ENCODE measurements at regions not wholly inside any gene's neighbourhood (a gene's known extent, or its start where the extent isn't known, plus 50 kb on each side); places are given as distances from the start of the nearest gene placed in this dataset.
"Not testable (repeated sequence)": the region's sequence is repeated elsewhere in the genome, so short reads cannot be mapped to it uniquely, and the experiment has no call there.

- DNase-seq (no peak), ATAC-seq (ENCODE audit: low FRiP score) (no peak)
- intact Hi-C loops (cut with DNase I) = no loop called here
- H3K36me3 ChIP-seq (ENCODE audit: control insufficient read depth in 1 of 2, insufficient read depth in 2 of 2, low read length in 1 of 2) = no peaks in the 10 kb centered on the region
- no peak overlapping the region for H3K4me3 ChIP-seq (ENCODE audit: low read length in 2 of 2)
- WGBS, 2 donors = 91 to 94% methylated on average over 1 of the region's 1 CpG
- H3K9me3 ChIP-seq (ENCODE audit: control insufficient read depth, low read length) = no peaks in the 10 kb centered on the region
- H3K4me1 ChIP-seq (ENCODE audit: control insufficient read depth in 1 of 2, insufficient read depth in 2 of 2, low read length in 2 of 2) = no peaks in the 10 kb centered on the region
- H3K27me3 ChIP-seq (ENCODE audit: control insufficient read depth in 1 of 2, insufficient read depth in 2 of 2, low read length in 1 of 2) = no peaks in the 10 kb centered on the region
- no peak overlapping the region for H3K27ac ChIP-seq (ENCODE audit: low read depth in 1 of 2, low read length in 2 of 2)
Measured at GRCh38 chr13:105846923-105847322, 688.5 kb downstream of the EFNB2 start.

DNA sequence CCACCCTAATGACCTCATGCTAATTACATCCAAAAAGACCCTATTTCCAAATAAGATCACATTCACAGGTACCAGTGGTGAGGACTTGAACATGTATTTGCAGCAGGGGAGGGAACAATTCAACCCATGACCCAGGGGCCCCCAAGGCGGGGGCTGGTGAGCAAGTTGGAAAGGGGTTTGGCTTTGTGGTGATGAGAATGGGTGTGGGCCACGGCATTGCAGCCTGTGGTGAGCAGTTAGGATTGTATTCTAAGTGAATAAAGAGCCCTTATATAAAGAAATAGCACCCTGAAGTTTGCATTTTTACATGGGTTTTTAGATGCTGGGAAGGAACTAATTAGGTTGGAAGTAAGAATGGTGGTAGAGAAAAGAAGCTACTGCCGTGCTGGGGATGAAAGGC, 694.2 kb downstream of the EFNB2 start:
- Histone ChIP-seq H3K9me3 (ENCODE audit: control insufficient read depth, low read length) (no peaks in the 10 kb centered on the region), H3K27me3 (ENCODE audit: control insufficient read depth in 1 of 2, insufficient read depth in 2 of 2, low read length in 1 of 2) (no peaks in the 10 kb centered on the region), H3K27ac (ENCODE audit: low read depth in 1 of 2, low read length in 2 of 2) (no peak overlapping the region), H3K36me3 (ENCODE audit: control insufficient read depth in 1 of 2, insufficient read depth in 2 of 2, low read length in 1 of 2) (no peaks in the 10 kb centered on the region), H3K4me1 (ENCODE audit: control insufficient read depth in 1 of 2, insufficient read depth in 2 of 2, low read length in 2 of 2) (no peaks in the 10 kb centered on the region), H3K4me3 (ENCODE audit: low read length in 2 of 2) (no peak overlapping the region)
- no peak for DNase-seq
- WGBS, 2 donors = 91 to 96% methylated on average over 3 of the region's 3 CpGs
- ATAC-seq (ENCODE audit: low FRiP score) = no peak
- intact Hi-C loops (cut with DNase I) = no loop called here

GRCh38 chr13:105838231-105838630, 697.2 kb downstream of the EFNB2 start:
- ATAC-seq (ENCODE audit: low FRiP score) = no peak
- 94 to 95% methylated on average over 8 of the region's 8 CpGs for WGBS, 2 donors
- intact Hi-C loops (cut with DNase I) = no loop called here

GRCh38 chr13:105837295-105837694, 698.2 kb downstream of the EFNB2 start:
- H3K36me3 ChIP-seq (ENCODE audit: control insufficient read depth in 1 of 2, insufficient read depth in 2 of 2, low read length in 1 of 2); DNase-seq; ATAC-seq (ENCODE audit: low FRiP score); H3K27ac ChIP-seq (ENCODE audit: low read depth in 1 of 2, low read length in 2 of 2); H3K9me3 ChIP-seq (ENCODE audit: control insufficient read depth, low read length); H3K27me3 ChIP-seq (ENCODE audit: control insufficient read depth in 1 of 2, insufficient read depth in 2 of 2, low read length in 1 of 2); intact Hi-C loops (cut with DNase I); H3K4me3 ChIP-seq (ENCODE audit: low read length in 2 of 2); H3K4me1 ChIP-seq (ENCODE audit: control insufficient read depth in 1 of 2, insufficient read depth in 2 of 2, low read length in 2 of 2): not testable (repeated sequence)
- 96 to 97% methylated on average over 9 of the region's 9 CpGs for WGBS, 2 donors

More at GRCh38 chr13:105838231-105838630, 697.2 kb downstream of the EFNB2 start:
- Histone ChIP-seq H3K9me3 (ENCODE audit: control insufficient read depth, low read length) (no peaks in the 10 kb centered on the region), H3K27me3 (ENCODE audit: control insufficient read depth in 1 of 2, insufficient read depth in 2 of 2, low read length in 1 of 2) (no peaks in the 10 kb centered on the region), H3K36me3 (ENCODE audit: control insufficient read depth in 1 of 2, insufficient read depth in 2 of 2, low read length in 1 of 2) (no peaks in the 10 kb centered on the region), H3K4me3 (ENCODE audit: low read length in 2 of 2) (no peak overlapping the region), H3K27ac (ENCODE audit: low read depth in 1 of 2, low read length in 2 of 2) (no peak overlapping the region), H3K4me1 (ENCODE audit: control insufficient read depth in 1 of 2, insufficient read depth in 2 of 2, low read length in 2 of 2) (no peaks in the 10 kb centered on the region)
- DNase-seq = no peak

DNA sequence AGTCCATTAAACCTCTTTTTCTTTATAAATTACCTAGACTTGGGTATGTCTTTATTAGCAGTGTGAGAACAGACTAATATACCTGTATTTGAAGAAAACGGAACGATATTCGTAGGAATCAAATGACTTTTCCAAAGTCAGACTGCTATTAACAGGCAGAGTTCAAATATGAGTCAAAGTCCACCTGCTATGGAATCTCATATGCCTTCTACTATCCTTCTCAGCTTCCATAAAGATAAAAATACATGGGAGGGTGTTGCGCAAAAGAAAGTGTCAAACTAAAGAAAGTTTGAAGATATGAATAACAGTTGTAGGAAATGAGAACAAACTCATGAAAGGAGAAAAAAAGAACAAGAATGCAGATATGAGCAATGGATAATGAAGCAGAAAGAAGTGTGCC, 704.6 kb downstream of the EFNB2 start:
- no peak for DNase-seq
- H3K4me1 ChIP-seq (ENCODE audit: control insufficient read depth in 1 of 2, insufficient read depth in 2 of 2, low read length in 2 of 2) = no peaks in the 10 kb centered on the region
- intact Hi-C loops (cut with DNase I) = no loop called here
- H3K4me3 ChIP-seq (ENCODE audit: low read length in 2 of 2) = no peak overlapping the region
- ATAC-seq (ENCODE audit: low FRiP score) = no peak
- 45 to 48% methylated on average over 4 of the region's 4 CpGs for whole genome bisulfite sequencing, 2 donors
- H3K9me3 ChIP-seq (ENCODE audit: control insufficient read depth, low read length) = no peaks in the 10 kb centered on the region
- no peaks in the 10 kb centered on the region for H3K36me3 ChIP-seq (ENCODE audit: control insufficient read depth in 1 of 2, insufficient read depth in 2 of 2, low read length in 1 of 2)
- no peak overlapping the region for H3K27ac ChIP-seq (ENCODE audit: low read depth in 1 of 2, low read length in 2 of 2)
- no peaks in the 10 kb centered on the region for H3K27me3 ChIP-seq (ENCODE audit: control insufficient read depth in 1 of 2, insufficient read depth in 2 of 2, low read length in 1 of 2)

DNA sequence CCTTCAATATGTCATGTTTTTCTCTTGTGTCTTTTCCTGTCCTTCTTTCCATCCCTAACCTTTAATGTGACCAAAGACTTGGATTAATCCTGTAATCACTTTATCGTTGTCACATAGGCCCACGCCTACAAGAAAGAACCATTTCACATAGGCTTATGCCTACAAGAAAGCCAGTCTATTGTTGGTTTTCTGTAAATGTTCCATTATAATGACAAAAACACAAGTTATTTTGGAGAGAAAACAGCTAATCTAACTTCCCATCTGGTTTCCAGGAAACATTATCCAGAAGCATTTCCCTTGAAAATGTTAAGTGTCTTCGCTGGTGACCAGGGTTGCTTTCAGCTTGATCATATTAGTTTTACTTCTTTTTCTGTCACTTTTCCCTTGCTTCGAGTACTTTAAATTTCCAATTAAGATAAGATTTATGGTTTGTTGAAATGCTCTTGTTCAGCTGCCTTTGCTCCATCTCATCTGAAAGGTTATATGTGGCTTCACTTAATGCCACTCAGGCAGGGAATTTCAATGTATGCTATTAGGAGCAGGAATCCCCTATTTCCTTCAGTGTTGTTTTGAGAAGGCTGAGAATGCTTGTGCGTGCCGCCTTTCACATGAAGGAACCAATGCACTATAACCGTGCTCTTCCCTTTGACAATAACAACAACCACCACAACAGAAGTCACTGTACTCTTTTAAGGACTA, 708.2 kb downstream of the EFNB2 start:
- no peak overlapping the region for H3K27ac ChIP-seq (ENCODE audit: low read depth in 1 of 2, low read length in 2 of 2)
- whole genome bisulfite sequencing, 2 donors = 85% methylated on average over 7 of the region's 7 CpGs
- no peak overlapping the region for H3K4me3 ChIP-seq (ENCODE audit: low read length in 2 of 2)
- H3K36me3 ChIP-seq (ENCODE audit: control insufficient read depth in 1 of 2, insufficient read depth in 2 of 2, low read length in 1 of 2) = no peaks in the 10 kb centered on the region
- no peaks in the 10 kb centered on the region for H3K27me3 ChIP-seq (ENCODE audit: control insufficient read depth in 1 of 2, insufficient read depth in 2 of 2, low read length in 1 of 2)
- H3K9me3 ChIP-seq (ENCODE audit: control insufficient read depth, low read length) = no peaks in the 10 kb centered on the region
- intact Hi-C loops (cut with DNase I) = no loop called here
- ATAC-seq (ENCODE audit: low FRiP score) (no peak), DNase-seq (no peak)
- no peaks in the 10 kb centered on the region for H3K4me1 ChIP-seq (ENCODE audit: control insufficient read depth in 1 of 2, insufficient read depth in 2 of 2, low read length in 2 of 2)

DNA sequence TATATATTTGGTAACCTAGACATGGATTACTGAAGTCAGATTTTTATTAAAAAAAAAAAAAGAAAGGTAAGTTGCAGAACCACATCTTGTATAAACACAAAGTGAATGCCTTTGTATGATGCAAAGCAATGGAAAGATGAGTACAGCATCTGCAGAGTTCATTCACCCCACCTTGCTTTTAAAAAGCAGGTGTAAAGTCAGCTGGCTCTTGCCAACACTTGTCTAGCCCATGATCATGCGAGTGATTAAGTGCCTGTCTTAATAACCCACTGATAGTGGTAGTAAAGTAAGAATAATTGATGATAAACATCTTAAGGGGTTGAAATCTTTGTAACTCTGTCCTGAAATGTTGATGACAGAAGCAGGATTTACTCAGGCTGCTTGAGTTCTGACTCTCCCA, 710.4 kb downstream of the EFNB2 start:
- intact Hi-C loops (cut with DNase I) = no loop called here
- 92 to 100% methylated on average over 1 of the region's 1 CpG for WGBS, 2 donors
- Histone ChIP-seq H3K9me3 (ENCODE audit: control insufficient read depth, low read length) (no peaks in the 10 kb centered on the region), H3K4me1 (ENCODE audit: control insufficient read depth in 1 of 2, insufficient read depth in 2 of 2, low read length in 2 of 2) (no peaks in the 10 kb centered on the region), H3K4me3 (ENCODE audit: low read length in 2 of 2) (no peak overlapping the region), H3K27me3 (ENCODE audit: control insufficient read depth in 1 of 2, insufficient read depth in 2 of 2, low read length in 1 of 2) (no peaks in the 10 kb centered on the region), H3K36me3 (ENCODE audit: control insufficient read depth in 1 of 2, insufficient read depth in 2 of 2, low read length in 1 of 2) (no peaks in the 10 kb centered on the region), H3K27ac (ENCODE audit: low read depth in 1 of 2, low read length in 2 of 2) (no peak overlapping the region)
- ATAC-seq (ENCODE audit: low FRiP score) = no peak
- no peak for DNase-seq

DNA sequence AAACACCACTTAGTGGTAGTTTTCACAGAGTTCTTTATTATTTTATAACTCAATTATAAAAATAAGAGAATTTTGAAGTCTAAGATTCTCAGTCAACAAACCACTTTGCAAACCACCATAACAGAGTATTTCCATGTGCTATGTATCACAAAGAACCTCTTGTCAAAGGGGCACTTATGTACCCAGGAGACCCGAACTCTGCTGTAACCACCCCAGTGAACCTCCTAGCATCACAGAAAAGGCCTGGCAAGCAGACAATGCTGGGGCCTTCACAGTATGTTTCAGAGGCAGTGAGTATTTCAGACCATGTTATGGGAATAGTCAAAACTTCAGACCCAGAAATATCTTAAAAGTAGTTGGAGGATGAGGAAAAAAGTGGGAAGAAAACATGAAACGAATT, 714.1 kb downstream of the EFNB2 start:
- DNase-seq (no peak), ATAC-seq (ENCODE audit: low FRiP score) (no peak)
- 92 to 99% methylated on average over 2 of the region's 2 CpGs for WGBS, 2 donors
- H3K27ac ChIP-seq (ENCODE audit: low read depth in 1 of 2, low read length in 2 of 2) = no peak overlapping the region
- H3K27me3 ChIP-seq (ENCODE audit: control insufficient read depth in 1 of 2, insufficient read depth in 2 of 2, low read length in 1 of 2) = no peaks in the 10 kb centered on the region
- intact Hi-C loops (cut with DNase I) = no loop called here
- no peaks in the 10 kb centered on the region for H3K4me1 ChIP-seq (ENCODE audit: control insufficient read depth in 1 of 2, insufficient read depth in 2 of 2, low read length in 2 of 2)
- no peaks in the 10 kb centered on the region for H3K36me3 ChIP-seq (ENCODE audit: control insufficient read depth in 1 of 2, insufficient read depth in 2 of 2, low read length in 1 of 2)
- no peaks in the 10 kb centered on the region for H3K9me3 ChIP-seq (ENCODE audit: control insufficient read depth, low read length)
- H3K4me3 ChIP-seq (ENCODE audit: low read length in 2 of 2) = no peak overlapping the region

GRCh38 chr13:105820415-105820814, 715.0 kb downstream of the EFNB2 start:
- WGBS, 2 donors = 65 to 66% methylated on average over 3 of the region's 3 CpGs
- no peak for DNase-seq
- H3K4me1 ChIP-seq (ENCODE audit: control insufficient read depth in 1 of 2, insufficient read depth in 2 of 2, low read length in 2 of 2) = no peaks in the 10 kb centered on the region
- no peaks in the 10 kb centered on the region for H3K9me3 ChIP-seq (ENCODE audit: control insufficient read depth, low read length)
- no peaks in the 10 kb centered on the region for H3K36me3 ChIP-seq (ENCODE audit: control insufficient read depth in 1 of 2, insufficient read depth in 2 of 2, low read length in 1 of 2)
- H3K27ac ChIP-seq (ENCODE audit: low read depth in 1 of 2, low read length in 2 of 2) = no peak overlapping the region
- intact Hi-C loops (cut with DNase I) = no loop called here
- ATAC-seq (ENCODE audit: low FRiP score) = no peak
- H3K4me3 ChIP-seq (ENCODE audit: low read length in 2 of 2) = no peak overlapping the region
- no peaks in the 10 kb centered on the region for H3K27me3 ChIP-seq (ENCODE audit: control insufficient read depth in 1 of 2, insufficient read depth in 2 of 2, low read length in 1 of 2)

All from aorta (tissue), 5 donors.